ENCODE measurements at regions not wholly inside any gene's neighbourhood (a gene's known extent, or its start where the extent isn't known, plus 50 kb on each side); places are given as distances from the start of the nearest gene placed in this dataset.

DNA sequence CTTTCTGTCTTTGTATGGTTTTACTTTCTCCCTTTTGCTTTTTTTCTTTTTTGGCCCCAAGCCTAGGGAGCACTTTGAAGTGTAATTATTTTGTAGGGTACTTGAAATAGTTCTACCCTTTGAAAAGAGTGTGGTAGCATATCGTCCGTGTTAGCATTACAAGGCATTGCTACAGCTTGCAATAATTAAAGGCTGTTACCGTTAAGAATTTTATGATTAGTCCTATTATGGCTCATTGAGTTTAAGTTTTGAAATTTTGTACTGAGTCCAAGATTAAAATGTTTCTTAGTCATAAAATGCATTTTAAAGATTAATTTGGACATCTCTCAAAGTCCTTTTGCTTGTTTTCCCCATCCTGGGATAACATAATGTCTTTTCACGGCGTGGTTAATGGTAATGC, 490.0 kb upstream of the LRRN3 start:
- no peak for DNase-seq (ENCODE audit: low read depth)
- TF ChIP-seq, protein P1, sequence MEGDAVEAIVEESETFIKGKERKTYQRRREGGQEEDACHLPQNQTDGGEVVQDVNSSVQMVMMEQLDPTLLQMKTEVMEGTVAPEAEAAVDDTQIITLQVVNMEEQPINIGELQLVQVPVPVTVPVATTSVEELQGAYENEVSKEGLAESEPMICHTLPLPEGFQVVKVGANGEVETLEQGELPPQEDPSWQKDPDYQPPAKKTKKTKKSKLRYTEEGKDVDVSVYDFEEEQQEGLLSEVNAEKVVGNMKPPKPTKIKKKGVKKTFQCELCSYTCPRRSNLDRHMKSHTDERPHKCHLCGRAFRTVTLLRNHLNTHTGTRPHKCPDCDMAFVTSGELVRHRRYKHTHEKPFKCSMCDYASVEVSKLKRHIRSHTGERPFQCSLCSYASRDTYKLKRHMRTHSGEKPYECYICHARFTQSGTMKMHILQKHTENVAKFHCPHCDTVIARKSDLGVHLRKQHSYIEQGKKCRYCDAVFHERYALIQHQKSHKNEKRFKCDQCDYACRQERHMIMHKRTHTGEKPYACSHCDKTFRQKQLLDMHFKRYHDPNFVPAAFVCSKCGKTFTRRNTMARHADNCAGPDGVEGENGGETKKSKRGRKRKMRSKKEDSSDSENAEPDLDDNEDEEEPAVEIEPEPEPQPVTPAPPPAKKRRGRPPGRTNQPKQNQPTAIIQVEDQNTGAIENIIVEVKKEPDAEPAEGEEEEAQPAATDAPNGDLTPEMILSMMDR (conservative IDR thresholded peaks at IDR 0.05; ENCODE audit: low read depth, low read length): no peak
- no peak overlapping the region for H3K4me3 ChIP-seq (ENCODE audit: low read depth, low read length)

DNA sequence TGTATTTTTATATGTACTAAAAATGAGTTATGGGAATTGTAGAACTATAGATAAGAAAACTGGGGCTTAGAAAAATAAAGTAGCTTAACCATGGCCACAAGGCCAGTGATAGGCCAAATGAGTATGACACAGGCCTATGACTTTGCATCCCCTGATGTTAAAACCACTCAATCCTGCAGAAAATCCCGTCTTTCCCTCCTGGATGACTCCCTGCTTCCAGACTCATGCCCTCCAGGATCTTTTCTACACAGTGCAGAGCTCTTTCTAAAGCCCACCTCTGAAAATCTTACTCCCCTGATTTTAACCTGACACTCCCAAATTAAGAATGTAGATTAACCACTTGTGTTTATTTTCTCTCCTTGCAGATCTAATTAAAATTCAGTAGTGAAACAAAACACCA, 489.2 kb upstream of the LRRN3 start:
- no peak for DNase-seq (ENCODE audit: low read depth)
- no peak overlapping the region for H3K4me3 ChIP-seq (ENCODE audit: low read depth, low read length)
- TF ChIP-seq, protein P1 (conservative IDR thresholded peaks at IDR 0.05; ENCODE audit: low read depth, low read length): no peak

DNA sequence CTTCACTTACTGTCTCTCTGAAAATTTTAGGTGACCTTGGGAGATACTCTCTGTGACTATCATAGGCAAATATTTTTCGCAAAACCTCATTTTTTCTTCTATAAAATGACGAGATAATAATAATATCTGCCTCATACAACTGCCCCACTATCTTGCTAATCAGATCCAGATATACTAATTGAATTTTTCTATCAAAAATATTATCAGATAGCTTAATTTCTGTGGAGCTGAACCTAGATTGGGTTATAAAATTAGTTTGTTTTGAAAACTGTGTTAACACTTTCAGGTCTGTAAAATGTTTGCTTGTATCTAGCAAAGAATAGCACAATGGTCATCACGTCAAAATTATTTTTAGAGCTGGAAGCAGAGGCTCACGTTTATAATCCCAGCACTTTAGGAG, 486.7 kb upstream of the LRRN3 start:
- TF ChIP-seq, protein P1 (conservative IDR thresholded peaks at IDR 0.05; ENCODE audit: low read depth, low read length): no peak
- no peak for DNase-seq (ENCODE audit: low read depth)
- H3K4me3 ChIP-seq (ENCODE audit: low read depth, low read length): no peak overlapping the region

DNA sequence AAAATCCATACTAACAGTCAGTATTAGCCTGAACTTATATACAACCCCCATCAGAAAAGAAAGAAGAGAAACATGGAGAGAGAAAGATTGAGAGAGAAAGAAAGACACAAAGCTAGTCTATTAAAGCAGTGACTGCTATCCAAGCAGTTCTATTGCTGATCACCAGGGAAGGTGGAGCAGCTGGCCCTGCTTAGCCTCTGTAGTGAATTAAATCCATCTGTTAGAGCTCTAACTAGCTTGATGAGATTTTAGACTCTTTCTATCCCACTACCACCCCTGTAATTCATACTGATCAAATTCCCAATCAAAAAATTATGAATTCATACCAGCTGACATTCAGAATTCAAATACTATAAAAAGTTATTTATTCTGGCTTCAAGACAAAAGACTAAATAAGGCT, 486.0 kb upstream of the LRRN3 start:
- H3K4me3 ChIP-seq (ENCODE audit: low read depth, low read length): no peak overlapping the region
- TF ChIP-seq, protein P1 (conservative IDR thresholded peaks at IDR 0.05; ENCODE audit: low read depth, low read length): no peak
- DNase-seq (ENCODE audit: low read depth): no peak

DNA sequence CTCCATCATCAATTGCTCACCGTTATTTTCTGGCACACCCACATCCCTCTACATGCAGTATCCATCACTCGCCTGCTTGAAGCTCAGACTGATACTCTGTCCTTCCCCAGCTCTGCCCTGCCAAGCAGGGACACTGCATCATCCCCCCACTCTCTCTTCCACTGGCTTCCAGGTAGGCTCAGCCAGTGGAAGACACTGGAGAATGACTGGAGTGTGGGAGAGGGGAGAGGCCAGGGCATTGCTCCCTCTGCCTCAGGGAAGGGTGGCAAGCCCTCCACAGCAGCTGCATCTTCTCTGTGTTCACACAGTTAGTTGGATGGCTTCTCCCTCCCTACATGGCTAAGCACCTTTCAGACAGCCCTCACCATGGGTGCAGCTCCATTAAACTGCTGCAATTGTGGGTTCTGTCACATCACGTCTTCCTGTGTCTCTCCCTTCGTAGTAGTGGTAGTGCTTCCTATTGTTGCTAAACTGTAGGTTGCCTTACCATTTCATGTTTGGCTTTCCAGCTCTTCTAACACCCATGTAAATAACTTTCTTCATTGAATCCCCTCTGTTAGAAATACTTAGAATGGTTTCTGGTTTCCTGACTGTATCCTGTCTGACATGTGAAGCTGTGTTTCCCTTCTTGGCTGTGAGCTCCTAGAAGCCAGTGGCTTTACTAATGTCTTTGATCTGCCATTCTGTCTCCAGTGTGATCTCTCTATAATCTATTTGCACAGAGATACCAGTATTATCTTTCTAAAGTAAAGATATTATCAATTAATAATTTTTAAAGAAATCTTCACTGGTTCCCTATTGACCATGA, 483.7 kb upstream of the LRRN3 start:
- H3K4me3 ChIP-seq (ENCODE audit: low read depth, low read length): no peak overlapping the region
- no peak for DNase-seq (ENCODE audit: low read depth)
- TF ChIP-seq, protein P1 (conservative IDR thresholded peaks at IDR 0.05; ENCODE audit: low read depth, low read length): no peak

DNA sequence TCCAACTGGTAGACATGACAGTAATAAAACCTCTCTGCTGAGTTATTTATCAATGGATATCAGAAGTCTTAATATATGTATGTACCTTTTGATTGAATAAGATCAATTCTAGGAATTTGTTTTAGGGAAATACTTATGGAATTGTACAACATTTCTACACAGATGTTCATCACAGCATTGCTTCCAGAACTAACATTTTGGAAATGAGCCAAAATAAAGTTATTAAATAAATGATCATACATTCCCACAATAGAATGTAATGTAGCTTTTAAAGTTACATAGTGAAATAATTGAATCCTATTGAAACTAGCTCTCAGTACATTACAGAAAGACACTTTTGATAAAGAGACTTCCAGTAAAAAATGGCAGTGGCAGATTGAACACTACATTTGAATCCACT, 481.6 kb upstream of the LRRN3 start:
- no peak for DNase-seq (ENCODE audit: low read depth)
- H3K4me3 ChIP-seq (ENCODE audit: low read depth, low read length): no peak overlapping the region
- TF ChIP-seq, protein P1 (conservative IDR thresholded peaks at IDR 0.05; ENCODE audit: low read depth, low read length): no peak

DNA sequence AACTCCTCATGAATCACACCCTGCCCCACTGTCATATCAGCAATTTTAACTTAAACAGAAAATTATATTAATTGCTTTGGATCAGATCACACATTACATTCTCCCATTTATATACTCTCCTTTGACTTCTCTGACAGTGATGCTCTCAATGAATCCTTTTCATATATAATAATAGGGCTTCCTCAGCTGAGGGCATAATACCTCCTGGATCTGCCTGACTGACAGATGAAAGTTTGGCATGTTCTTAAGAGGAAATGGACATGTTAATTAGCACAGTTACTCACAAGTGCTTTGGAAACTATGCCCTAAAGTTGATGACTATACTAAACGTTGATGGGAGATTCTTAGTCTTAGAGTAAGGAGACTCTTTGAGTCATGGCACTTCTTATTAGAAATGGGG, 478.2 kb upstream of the LRRN3 start:
- TF ChIP-seq, protein P1 (conservative IDR thresholded peaks at IDR 0.05; ENCODE audit: low read depth, low read length): no peak
- DNase-seq (ENCODE audit: low read depth): no peak

More for the DNA sequence above, 478.2 kb upstream of the LRRN3 start:
- H3K4me3 ChIP-seq (ENCODE audit: low read depth, low read length): no peak overlapping the region
